Gastrocnemius medialis (tissue), 4 donors: ENCODE measurements at regions not wholly inside any gene's neighbourhood (a gene's known extent, or its start where the extent isn't known, plus 50 kb on each side); places are given as distances from the start of the nearest gene placed in this dataset.

Experiments
- CTCF ChIP-seq, 5 experiments: fragments of 450-650 bp in 3 of 5; fragments of 200-600 bp in 2 of 5; sonication (generic) in 2 of 5; IDR thresholded peaks in 4 of 5; conservative IDR thresholded peaks in 1 of 5; 1 replicate in 4 of 5; 2 replicates in 1 of 5; pipeline ENCODE4 v1.5.1; 2016 to 2019; ENCODE audit warnings: antibody characterized with exemption in 5 of 5, mild to moderate bottlenecking in 3 of 5, moderate library complexity in 3 of 5
- POLR2A ChIP-seq, 2 donors: fragments of 450-650 bp; IDR thresholded peaks; one replicate each; pipeline ENCODE4 v1.6.1; 2017; ENCODE audit warnings: antibody characterized with exemption in 2 of 2, mild to moderate bottlenecking in 2 of 2, moderate library complexity in 2 of 2

GRCh38 chr5:94040591-94041148 lies 299.3 kb upstream of the POU5F2 start:
- TF ChIP-seq CTCF (IDR thresholded peaks at IDR 0.05 in 4 of 5, conservative IDR thresholded peaks at IDR 0.05 in 1 of 5): no peak
- no peak for TF ChIP-seq POLR2A (IDR thresholded peaks at IDR 0.05)
